ENCODE measurements at regions not wholly inside any gene's neighbourhood (a gene's known extent, or its start where the extent isn't known, plus 50 kb on each side); places are given as distances from the start of the nearest gene placed in this dataset.
A peak's percentile ranks its signal among the peaks of the same experiment; 100 is the strongest.

DNA sequence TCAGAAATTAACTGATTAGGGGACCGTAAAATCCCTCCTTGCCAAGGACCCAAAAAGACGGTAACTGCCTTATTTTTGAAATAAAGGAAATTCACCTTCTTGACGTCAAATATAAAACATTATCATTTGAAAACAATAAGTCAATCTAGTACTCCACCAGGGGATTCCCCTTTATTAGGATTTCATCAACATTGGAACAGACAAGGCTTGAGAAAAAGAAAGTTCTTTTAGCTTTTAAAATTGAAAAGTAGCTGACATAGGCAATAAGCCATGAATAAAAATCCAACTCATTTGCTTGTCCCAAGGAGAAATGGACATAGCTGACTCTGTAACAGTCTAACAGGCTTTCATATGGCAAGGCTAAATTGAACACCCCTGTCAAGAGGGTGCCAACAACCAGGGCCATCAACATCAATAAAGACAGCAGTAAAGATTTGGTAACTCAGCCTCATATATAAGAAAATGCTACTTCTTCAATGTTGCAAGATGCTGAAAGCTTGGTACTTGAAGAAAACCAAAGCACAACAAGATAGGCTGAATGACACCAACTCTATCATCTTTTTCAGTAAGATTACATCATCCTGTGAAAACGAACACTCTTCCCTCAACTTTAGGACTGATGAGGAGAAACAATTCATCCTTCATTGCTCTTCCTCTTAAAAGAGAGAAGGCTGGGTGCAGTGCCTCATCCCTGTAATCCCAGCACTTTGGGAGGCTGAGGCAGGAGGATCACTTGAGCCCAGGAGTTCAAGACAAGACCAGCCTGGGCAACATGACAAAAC lies 121.0 kb upstream of the PRDM1 start:
- no peak for DNase-seq (ENCODE audit: low spot score)

DNA sequence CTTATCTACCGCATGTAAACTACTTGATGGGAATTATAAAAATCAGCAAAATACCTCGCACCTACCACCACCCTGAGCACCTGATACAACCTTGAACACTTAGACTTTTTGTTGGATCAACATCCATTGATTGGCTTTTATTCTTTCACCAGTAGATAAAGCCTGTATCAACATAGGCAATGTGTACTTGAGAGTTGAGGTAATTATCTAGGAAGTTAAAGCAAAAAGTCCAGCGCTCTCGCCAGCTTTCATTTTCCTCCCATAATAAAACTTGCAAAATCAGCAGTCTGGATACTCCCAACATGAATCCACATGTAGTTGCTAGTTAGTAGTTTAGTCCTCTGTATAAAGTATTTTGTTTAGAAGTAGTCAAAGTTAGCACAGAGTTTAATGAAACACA lies 132.0 kb upstream of the PRDM1 start:
- no peak for DNase-seq (ENCODE audit: low spot score)

DNA sequence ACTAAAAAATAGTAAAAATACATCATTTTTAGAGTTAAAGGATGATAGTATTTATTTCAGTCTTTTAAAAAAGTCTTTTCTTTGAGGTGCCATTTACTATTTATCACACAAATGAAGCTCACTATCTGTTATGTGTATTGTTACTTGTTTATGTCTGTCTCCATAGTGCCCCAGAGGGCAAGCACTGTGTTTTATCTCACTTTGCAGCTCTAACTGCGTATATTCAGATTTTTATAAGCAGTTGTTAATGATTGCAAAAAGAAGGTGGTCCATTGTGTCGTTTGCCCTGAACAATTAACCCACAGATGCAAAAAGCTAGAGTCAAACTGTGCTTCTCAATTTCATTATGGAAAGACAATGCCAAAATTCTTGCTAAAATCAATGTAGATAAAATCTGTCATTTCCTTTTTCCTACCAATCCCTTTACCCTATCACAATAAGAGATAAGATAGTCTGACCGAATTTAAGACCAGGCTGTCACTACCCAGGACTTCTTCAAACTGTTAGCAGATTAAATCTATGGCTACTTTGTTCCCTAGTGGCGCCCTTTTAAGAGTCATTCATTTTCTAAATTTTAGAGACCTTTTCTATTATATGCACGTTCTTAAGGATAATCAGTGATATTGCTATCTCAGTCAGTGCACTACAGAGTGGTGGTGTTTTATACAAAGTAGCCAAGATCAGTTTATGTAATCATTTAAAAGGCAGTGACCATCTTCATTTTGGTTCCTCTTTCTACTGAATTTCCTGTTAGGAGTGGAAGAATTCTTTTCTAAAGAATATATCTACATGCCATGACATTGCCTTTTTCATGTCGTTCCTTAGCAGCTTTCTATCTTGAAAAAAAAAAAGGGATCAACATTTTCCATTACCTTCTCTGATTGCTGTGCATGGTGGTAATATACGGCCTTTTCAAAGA lies 133.1 kb upstream of the PRDM1 start:
- no peak for DNase-seq (ENCODE audit: low spot score)

DNA sequence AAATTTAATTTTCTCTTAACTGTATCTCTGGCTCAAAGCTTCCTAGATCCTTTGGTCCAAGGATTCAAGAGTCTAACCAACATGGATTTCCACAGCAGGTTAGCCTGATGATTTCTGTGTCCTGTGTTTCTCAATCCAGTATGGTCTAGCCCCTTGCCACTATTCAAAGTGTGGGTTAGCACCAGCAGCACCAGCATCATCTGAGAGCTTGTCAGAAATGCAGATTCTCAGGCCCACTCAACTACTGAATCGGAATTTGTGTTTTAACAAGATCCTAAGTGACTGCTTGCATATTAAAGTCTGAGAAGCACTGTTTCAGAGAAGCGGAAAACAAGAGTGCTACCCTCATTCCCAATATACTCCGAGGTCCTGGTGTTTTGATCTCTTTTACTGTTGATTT lies 133.8 kb upstream of the PRDM1 start:
- no peak for DNase-seq (ENCODE audit: low spot score)

DNA sequence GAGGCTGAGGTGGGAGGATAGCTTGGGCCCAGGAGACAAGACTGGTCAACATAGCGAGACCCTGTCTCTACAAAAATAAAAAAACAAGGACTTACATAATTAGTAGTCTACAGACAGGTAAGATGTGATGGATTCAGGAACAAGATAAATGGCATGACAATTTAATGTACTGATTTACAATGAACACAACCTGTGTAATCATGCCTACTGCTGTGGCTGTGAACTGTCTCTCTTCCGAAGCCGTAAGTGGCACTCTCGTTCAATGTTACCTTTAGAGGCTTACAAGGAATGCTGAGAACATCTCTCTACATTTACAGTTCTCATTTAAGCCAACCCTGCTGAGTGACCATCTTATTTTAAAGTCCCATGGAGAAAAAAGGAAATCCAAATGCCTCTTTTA lies 134.8 kb upstream of the PRDM1 start:
- no peak for DNase-seq (ENCODE audit: low spot score)

DNA sequence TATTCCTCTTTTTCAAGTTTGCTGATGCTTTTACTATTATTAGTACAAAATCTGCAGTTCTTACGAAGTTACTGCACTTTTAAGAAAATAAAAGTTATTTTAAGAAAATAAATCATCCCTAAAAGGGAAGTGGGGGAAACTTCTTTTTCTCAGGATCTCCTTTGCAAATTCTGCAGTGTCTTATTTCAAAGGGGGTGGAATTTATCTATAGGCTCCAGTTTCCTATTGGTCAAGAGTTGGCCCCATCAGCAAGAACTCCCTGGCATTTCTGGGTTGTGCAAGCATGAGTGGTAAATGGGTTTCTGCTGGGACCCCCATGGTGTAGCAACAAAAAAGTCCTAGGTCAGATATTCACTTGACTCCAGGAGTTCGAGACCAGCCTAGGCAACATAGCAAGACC lies 136.3 kb upstream of the PRDM1 start:
- no peak for DNase-seq (ENCODE audit: low spot score)

DNA sequence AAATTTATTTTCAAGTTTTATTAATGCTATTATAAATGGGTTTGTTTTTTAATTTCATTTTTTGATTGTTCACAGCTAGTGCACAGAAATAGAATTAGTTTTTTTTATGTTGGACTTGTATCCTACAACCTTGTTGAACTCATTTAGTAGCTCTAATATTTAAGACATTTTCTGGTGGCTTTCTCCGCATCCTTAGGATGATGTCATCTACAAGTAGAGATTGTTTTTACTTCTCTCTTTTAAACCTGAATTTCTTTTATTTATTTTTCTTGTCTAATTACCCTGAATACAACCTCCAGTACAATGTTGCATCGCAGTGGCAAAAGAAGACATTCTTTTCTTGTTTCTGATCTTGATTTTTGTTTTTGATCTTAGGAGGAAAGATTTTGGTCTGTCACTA lies 142.6 kb upstream of the PRDM1 start:
- DNase-seq (ENCODE audit: low spot score) = no peak

DNA sequence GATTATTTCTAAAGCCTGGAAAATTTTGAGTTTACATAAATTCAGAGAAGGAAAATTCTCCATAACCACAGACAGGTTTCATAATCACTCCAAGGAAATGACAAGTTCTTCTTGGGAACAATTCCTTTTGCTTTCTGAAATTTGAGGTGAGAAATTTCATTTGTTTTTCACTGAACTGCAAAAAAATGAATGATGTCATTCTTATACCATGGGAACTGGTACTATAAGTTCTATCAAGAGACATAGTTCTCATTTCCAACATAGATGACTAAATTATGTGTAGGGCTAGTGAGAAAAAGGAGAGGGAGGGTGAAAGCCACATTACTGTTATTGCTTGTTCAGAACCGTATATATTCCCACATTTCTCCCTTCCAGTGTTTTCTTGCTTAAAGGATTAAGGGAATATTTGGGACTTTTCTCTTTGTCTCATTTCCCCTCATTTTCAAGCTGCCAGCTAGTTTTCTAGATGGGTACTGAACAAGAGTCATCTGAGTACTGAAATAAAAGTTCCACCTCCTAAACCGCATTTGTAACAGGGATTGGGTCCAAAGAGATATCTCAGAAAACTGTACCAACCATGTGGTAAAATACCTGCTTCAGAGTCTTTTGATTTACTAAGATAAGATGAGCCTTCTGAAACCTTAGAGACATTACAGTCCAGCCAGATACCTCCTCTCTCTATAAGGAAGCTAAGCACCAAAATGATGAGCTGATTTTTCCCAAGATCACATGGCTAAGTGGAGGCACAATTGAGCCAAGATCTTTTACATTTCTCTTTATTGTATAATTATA lies 144.3 kb upstream of the PRDM1 start:
- no peak for DNase-seq (ENCODE audit: low spot score)

DNA sequence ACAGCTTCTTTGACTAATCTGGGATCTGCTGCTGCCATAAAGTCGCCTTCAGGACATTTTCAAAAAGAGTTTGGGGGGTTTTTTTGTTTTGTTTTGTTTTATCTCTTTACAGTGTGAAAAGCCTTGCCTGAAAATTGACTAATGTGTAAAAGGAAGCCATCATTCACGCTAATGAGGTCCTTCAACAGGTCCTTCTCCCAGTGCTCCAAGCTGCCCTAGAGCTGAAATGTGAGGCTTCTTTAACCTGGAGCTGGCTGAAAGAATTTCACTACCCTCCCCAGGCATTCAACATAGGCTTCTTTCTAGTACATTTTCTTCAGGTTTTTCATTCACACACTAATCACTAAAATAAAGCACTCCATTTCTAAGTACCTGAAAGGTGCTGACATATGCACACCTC lies 145.1 kb upstream of the PRDM1 start:
- DNase-seq (ENCODE audit: low spot score) = no peak

DNA sequence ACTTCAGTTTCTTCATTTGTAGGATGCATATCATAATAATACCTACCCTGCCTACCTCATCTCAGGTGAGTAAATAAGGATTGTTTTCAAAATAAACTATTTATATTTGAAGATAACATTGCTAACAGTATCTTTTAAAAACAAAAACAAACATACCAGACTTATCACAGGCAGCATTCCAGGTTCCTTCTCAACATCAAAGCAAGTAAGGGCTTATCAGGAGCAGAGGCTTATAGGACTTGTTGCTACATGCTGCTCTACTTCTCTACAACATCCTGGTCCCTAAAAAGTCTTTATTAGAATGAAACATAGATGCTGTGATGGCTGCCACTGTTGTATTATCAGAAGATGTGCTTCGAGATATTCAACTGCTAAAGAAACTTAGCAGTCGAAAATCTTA lies 149.2 kb upstream of the PRDM1 start:
- no peak for DNase-seq (ENCODE audit: low spot score)

DNA sequence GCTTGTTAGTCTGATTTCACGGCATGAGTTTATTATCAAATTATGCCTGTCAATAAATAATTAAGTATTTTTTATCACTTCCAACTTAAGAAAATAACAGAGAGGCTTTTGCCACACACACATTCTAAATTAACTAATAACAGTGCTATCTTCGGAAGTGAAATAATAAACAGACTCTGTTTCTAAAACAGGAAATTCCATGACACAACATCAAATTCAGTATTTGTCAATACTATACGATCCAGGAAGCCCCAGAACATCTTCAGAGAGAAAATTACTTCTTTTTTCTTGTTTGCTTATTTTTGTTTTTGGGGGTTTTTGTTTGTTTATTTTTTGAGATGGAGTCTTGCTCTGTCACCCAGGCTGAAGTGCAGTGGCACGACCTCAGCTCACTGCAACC lies 150.7 kb upstream of the PRDM1 start:
- DNase-seq (ENCODE audit: low spot score) = no peak

DNA sequence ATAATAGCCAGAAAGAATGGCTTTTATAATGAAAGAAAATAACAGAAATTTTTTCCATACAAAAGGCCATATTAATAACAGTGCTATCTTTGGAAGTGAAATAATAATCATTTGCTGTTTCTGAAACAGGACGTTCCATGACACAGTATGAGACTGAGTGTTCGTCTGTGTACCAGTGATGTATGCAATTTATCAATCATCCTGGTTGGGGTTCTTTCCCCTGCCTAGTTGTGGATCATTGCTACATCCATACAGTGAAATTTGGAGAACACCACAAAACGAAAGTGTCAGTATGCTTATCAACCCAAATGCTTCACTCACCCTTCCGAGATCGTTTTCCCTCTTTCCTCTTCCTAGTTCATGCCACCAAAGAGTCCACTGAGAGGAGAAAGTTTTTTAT lies 151.4 kb upstream of the PRDM1 start:
- no peak for DNase-seq (ENCODE audit: low spot score)

DNA sequence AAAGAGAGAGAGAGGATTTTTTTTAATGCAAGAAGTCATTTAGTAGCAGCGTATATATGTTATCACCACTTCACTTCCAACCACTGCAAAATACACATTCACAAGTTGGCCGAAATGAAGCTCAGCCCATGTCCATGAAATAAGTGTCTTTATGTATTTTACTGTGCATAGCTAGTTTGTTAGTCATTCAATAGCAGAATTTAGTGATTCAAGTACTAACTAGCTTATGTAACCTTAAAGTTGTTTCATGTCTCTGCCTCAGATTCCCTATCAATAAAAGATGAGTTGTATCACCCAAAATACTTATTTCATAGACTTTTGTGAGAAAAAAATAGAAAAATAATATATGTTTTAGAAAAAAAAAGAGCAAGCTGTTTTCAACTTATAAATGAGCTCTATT lies 153.7 kb upstream of the PRDM1 start:
- DNase-seq (ENCODE audit: low spot score) = no peak

DNA sequence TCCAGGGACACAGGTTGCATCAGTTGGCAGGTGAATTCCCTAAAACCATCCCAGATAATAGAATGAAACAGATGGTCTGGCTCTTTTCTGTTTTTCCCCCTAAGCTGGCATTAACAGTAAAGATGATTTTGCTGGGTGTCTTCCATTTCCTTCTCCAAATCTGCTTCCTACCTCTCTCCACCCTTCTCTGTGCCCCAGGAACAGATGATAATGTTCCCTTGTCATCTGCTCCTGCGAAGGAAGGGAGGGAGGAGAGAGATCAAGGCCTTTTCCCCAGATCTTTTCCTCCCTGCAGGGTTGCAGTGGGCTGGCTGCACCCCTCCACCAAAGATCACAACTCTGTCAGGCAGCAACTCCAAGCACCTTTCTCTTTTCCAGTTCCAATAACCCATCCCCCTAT lies 156.5 kb upstream of the PRDM1 start:
- DNase-seq (ENCODE audit: low spot score) = no peak

DNA sequence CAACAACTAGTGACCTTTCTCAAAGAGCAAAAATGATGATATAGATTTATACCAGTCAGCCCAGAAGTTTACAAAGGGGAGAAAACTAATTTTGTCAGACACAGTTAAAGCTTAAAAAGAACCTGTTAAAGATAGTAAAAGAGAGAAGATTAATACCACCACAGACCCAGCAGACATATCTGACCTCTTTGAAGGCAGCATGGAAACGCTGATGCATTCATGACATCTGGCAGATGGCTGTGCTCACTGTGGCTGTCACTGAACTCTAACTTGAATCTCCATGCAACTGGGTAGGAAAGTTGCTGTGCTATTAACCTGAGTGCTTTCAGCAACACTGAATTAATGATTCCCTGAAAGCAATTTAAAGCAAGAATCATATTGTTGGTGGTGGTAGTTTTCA lies 159.8 kb upstream of the PRDM1 start:
- DNase-seq (ENCODE audit: low spot score) = no peak

DNA sequence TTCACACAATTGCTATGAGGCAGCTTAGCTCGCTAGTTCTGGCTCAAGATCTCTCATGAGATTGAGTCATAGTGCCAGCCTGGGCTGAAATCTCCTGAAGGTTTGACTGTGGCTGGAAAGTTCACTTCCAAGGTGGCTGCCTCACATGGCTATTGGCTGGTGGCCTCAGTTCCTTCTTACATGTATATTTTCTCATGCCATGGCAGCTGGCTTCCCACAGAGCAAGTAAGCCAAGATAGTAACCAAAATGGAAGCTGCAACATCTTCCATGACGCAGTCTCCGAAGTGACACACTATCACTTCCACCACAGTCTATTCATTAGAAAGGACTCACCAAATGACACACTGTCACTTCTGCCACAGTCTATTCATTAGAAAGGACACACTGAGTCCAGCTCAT lies 160.4 kb upstream of the PRDM1 start:
- DNase-seq (ENCODE audit: low spot score) = no peak

DNA sequence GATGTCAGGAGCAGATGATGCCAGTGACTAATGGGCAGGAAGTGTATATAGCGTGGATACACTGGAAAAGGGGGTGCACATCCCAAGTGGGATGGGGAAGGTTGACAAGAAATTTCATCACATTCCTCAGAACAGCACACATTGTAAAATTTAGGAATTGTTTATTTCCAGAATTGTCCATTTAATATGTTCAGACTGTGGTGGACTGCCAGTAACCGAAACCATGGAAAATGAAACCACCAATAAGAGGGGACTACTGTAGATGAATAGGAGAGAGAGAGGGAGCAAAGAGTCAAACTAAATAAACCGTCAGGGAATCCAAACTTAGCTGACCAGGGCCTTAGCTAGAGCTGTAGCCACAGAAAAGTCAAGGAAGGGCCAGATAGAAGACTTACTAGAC lies 164.4 kb upstream of the PRDM1 start:
- DNase-seq (ENCODE audit: low spot score) = no peak

DNA sequence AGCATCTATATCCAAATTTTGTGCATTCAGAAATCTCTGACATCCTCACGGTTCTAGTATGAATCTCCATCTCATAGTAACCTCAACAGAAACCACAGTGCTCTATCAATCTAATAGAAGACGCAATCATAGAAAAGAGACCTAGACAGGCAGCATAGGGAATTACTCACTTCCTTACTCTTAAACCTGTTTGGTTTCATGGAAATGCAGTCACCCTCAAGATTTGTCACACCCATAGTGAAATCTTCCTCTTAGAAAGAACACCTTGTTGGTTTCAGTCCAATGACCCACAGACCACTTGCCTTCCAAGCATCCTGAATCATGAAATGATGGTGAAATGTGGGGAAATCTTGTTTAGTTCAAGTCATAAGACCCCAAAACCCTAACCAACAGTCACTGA lies 166.1 kb upstream of the PRDM1 start:
- DNase-seq (ENCODE audit: low spot score) = no peak

DNA sequence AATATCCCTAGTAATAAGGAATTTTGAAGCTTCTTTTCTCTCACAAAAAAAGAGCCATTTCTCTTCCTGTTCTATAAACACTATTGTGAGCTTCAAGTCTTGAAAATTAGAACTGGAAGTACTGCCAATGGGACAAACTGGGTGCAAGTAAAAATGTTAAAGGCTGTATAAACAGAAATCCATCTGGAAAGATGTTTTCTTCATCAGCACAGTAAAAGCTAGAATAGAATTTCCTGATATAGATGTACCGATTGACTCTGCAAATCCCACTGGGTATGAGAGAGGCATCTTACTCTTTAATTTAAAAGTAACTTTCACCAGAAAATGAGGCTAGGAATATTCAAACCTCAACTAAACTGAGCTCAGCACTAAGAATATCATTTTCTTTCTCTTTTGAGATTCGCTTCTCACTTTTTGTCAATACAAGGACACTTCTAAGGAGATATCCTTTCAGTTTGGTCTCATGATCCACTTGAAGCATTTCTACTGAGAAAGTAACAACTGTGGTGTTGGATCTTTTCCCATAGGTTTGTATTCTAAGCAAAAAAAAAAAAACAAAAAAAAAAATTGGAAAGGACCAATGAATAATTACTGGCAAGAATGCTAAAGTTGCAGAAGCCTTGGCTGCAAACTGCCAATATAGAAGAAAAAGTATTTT lies 169.0 kb upstream of the PRDM1 start:
- no peak for DNase-seq (ENCODE audit: low spot score)

DNA sequence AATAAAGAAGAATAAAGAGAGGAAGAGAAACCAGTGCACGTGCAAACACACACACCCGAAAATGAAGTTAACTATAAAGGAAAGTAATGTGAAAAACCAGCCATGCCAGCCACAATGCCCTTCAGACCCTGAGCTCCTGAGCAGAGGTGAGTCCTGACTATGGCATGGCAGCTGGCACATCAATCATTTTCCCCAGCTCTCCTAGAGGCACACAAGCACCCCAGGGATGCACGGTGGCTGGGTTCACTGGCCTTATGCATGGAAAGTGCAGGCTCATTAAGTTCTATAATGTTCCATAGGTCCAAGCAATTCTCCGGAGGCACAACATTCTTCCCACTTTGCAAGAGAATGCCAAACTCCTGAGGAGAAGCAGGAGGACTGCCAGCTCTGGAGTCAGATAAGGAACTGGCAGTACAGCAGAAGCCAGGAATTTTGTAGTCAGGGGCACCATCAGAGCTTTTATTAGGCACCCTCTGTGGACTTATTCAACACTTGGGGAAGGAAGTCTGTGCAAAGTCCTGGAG lies 175.0 kb upstream of the PRDM1 start:
- DNase-seq (ENCODE audit: low spot score) = no peak

DNA sequence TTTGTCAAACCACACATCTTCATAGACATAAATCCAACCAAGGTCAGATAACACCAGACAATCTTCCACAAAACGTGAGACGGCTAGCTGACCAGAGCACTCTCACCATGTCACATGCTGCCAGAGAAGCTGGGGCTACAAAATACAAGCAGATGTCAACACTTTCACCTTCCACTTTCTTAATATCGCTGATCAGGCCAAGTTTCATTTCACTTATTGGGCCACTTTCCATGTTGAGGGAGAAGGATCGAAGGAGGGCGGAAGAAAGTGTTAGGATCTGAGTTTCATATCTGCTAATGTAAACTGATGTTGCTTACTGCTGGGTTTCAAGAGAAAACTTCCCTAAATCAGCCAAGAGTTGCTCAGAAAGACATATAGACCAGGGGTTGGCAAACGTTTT lies 177.0 kb upstream of the PRDM1 start:
- DNase-seq (ENCODE audit: low spot score) = peak; percentile 38

DNA sequence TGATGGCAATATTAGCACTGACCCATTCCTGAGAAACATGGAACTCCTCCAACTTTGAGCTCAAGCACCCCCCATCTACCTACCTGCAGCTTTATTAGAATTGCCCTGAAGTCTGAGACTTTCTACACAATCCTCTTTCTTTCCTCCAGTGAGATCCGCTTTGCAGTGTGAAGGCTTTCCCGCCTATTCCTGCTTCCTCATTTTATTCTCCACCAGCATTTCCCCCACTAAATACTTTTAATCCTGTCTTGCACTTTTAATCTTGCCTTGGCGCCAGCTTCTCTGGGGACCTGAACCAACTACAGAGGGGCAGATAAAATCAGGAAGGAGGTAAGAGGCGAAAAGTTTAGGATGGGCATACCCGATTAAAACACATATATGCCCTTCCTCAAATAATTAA lies 178.1 kb upstream of the PRDM1 start:
- DNase-seq (ENCODE audit: low spot score) = no peak
